ENCODE measurements at regions not wholly inside any gene's neighbourhood (a gene's known extent, or its start where the extent isn't known, plus 50 kb on each side); places are given as distances from the start of the nearest gene placed in this dataset.

- TF ChIP-seq POLR2AphosphoS5 (IDR thresholded peaks at IDR 0.05; ENCODE audit: low read depth, low read length) (no peak), POLR2A (IDR thresholded peaks at IDR 0.05; ENCODE audit: low read depth, low read length) (no peak)
These were observed 92.0 kb upstream of the PRMT6 start for GRCh38 chr1:106964495-106964894.
